ENCODE measurements at regions not wholly inside any gene's neighbourhood (a gene's known extent, or its start where the extent isn't known, plus 50 kb on each side); places are given as distances from the start of the nearest gene placed in this dataset.

GRCh38 chr9:82673919-82674318 is 389.0 kb downstream of the RASEF start:
- Histone ChIP-seq H3K36me3 (ENCODE audit: control insufficient read depth, insufficient read depth, low read length) (no peaks in the 10 kb centered on the region), H3K4me3 (ENCODE audit: low read length) (no peak overlapping the region), H3K4me1 (ENCODE audit: control insufficient read depth, insufficient read depth, low read length) (no peaks in the 10 kb centered on the region), H3K9ac (ENCODE audit: low read length) (no peak overlapping the region), H3K27ac (ENCODE audit: low read depth, low read length) (no peak overlapping the region), H3K27me3 (ENCODE audit: control insufficient read depth, insufficient read depth, low read length) (no peaks in the 10 kb centered on the region)

GRCh38 chr9:82675102-82675501 is 387.8 kb downstream of the RASEF start:
- Histone ChIP-seq H3K36me3 (ENCODE audit: control insufficient read depth, insufficient read depth, low read length) (no peaks in the 10 kb centered on the region), H3K27ac (ENCODE audit: low read depth, low read length) (no peak overlapping the region), H3K9ac (ENCODE audit: low read length) (no peak overlapping the region), H3K4me3 (ENCODE audit: low read length) (no peak overlapping the region), H3K4me1 (ENCODE audit: control insufficient read depth, insufficient read depth, low read length) (no peaks in the 10 kb centered on the region), H3K27me3 (ENCODE audit: control insufficient read depth, insufficient read depth, low read length) (no peaks in the 10 kb centered on the region)

- H3K36me3 ChIP-seq (ENCODE audit: control insufficient read depth, insufficient read depth, low read length) = no peaks in the 10 kb centered on the region
- H3K9ac ChIP-seq (ENCODE audit: low read length) = no peak overlapping the region
- no peak overlapping the region for H3K4me3 ChIP-seq (ENCODE audit: low read length)
- no peaks in the 10 kb centered on the region for H3K4me1 ChIP-seq (ENCODE audit: control insufficient read depth, insufficient read depth, low read length)
- H3K27ac ChIP-seq (ENCODE audit: low read depth, low read length) = no peak overlapping the region
- H3K27me3 ChIP-seq (ENCODE audit: control insufficient read depth, insufficient read depth, low read length) = no peaks in the 10 kb centered on the region
These were observed 387.3 kb downstream of the RASEF start for GRCh38 chr9:82675605-82676004.

GRCh38 chr9:82677086-82677485 is 385.9 kb downstream of the RASEF start:
- Histone ChIP-seq H3K27ac (ENCODE audit: low read depth, low read length) (no peak overlapping the region), H3K36me3 (ENCODE audit: control insufficient read depth, insufficient read depth, low read length) (no peaks in the 10 kb centered on the region), H3K27me3 (ENCODE audit: control insufficient read depth, insufficient read depth, low read length) (no peaks in the 10 kb centered on the region), H3K4me1 (ENCODE audit: control insufficient read depth, insufficient read depth, low read length) (no peaks in the 10 kb centered on the region), H3K9ac (ENCODE audit: low read length) (no peak overlapping the region), H3K4me3 (ENCODE audit: low read length) (no peak overlapping the region)

GRCh38 chr9:82679472-82679871 is 383.5 kb downstream of the RASEF start:
- Histone ChIP-seq H3K27ac (ENCODE audit: low read depth, low read length) (no peak overlapping the region), H3K27me3 (ENCODE audit: control insufficient read depth, insufficient read depth, low read length) (no peaks in the 10 kb centered on the region), H3K9ac (ENCODE audit: low read length) (no peak overlapping the region), H3K4me1 (ENCODE audit: control insufficient read depth, insufficient read depth, low read length) (no peaks in the 10 kb centered on the region), H3K36me3 (ENCODE audit: control insufficient read depth, insufficient read depth, low read length) (no peaks in the 10 kb centered on the region), H3K4me3 (ENCODE audit: low read length) (no peak overlapping the region)

DNA sequence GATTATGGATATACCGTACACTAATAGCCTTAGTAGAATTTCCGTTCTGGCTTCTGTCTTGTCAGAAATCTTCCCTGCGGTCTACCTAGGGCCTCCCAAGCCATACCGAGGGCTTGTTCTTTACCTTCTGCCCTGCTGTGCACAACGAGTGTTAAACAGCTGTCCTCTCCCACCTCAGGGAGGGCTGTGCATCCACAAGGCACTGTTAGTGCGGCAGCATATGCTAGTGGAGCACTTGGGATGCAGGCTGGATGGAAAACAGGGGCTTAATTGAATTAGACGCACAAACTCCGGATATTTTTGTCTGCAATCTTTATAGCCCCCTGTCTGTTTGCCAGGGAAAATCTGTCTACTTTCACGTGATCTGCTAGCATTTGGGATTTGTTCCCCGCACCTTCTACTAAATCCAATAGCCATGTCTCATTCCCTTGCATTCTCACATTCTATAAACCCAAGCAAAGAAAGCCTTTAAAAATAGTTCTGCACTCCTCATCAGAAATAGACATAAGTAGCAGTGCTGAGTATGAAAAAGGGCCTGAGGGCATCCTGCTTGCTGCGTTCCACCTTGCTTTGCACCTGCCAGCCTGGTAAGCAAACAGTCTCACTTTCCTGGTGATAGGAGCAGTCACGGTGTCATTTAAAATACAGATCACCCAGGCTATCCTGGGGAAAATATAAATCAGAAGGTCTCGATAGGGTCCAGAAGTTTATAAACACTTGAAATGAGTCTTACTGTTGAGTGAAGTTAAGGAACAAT is 382.6 kb downstream of the RASEF start:
- Histone ChIP-seq H3K4me1 (ENCODE audit: control insufficient read depth, insufficient read depth, low read length) (no peaks in the 10 kb centered on the region), H3K27ac (ENCODE audit: low read depth, low read length) (no peak overlapping the region), H3K27me3 (ENCODE audit: control insufficient read depth, insufficient read depth, low read length) (no peaks in the 10 kb centered on the region), H3K4me3 (ENCODE audit: low read length) (no peak overlapping the region), H3K9ac (ENCODE audit: low read length) (no peak overlapping the region), H3K36me3 (ENCODE audit: control insufficient read depth, insufficient read depth, low read length) (no peaks in the 10 kb centered on the region)

DNA sequence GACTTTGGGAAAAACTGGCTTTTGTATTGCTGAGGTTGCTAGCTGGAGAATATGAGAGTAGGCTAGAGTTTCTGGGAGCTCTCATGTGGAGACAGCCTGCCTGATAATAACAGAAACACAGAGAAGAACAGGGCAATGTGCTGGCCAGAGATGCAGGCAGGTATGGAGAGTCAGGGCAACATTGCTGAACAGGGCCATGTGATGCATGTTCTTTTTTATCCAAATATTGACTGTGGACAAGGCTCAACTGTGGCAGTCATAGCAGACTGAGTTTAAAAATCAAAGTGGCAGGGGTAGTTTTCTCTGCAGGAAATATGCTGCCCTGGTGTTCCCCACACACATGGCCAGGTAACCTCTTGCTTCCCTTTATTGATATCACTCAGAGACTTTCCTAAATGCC is 381.1 kb downstream of the RASEF start:
- H3K27ac ChIP-seq (ENCODE audit: low read depth, low read length) = no peak overlapping the region
- no peaks in the 10 kb centered on the region for H3K4me1 ChIP-seq (ENCODE audit: control insufficient read depth, insufficient read depth, low read length)
- no peak overlapping the region for H3K9ac ChIP-seq (ENCODE audit: low read length)
- H3K27me3 ChIP-seq (ENCODE audit: control insufficient read depth, insufficient read depth, low read length) = no peaks in the 10 kb centered on the region
- H3K4me3 ChIP-seq (ENCODE audit: low read length) = no peak overlapping the region
- H3K36me3 ChIP-seq (ENCODE audit: control insufficient read depth, insufficient read depth, low read length) = no peaks in the 10 kb centered on the region

- no peaks in the 10 kb centered on the region for H3K27me3 ChIP-seq (ENCODE audit: control insufficient read depth, insufficient read depth, low read length)
- no peak overlapping the region for H3K9ac ChIP-seq (ENCODE audit: low read length)
- no peaks in the 10 kb centered on the region for H3K36me3 ChIP-seq (ENCODE audit: control insufficient read depth, insufficient read depth, low read length)
- H3K4me3 ChIP-seq (ENCODE audit: low read length) = no peak overlapping the region
- H3K27ac ChIP-seq (ENCODE audit: low read depth, low read length) = no peak overlapping the region
- H3K4me1 ChIP-seq (ENCODE audit: control insufficient read depth, insufficient read depth, low read length) = no peaks in the 10 kb centered on the region
These were observed 380.5 kb downstream of the RASEF start for GRCh38 chr9:82682431-82682830.

- Histone ChIP-seq H3K4me1 (ENCODE audit: control insufficient read depth, insufficient read depth, low read length) (no peaks in the 10 kb centered on the region), H3K27ac (ENCODE audit: low read depth, low read length) (no peak overlapping the region), H3K9ac (ENCODE audit: low read length) (no peak overlapping the region), H3K36me3 (ENCODE audit: control insufficient read depth, insufficient read depth, low read length) (no peaks in the 10 kb centered on the region), H3K4me3 (ENCODE audit: low read length) (no peak overlapping the region), H3K27me3 (ENCODE audit: control insufficient read depth, insufficient read depth, low read length) (no peaks in the 10 kb centered on the region)
These were observed 367.2 kb downstream of the RASEF start for GRCh38 chr9:82695704-82696103.

GRCh38 chr9:82706786-82707185 is 356.2 kb downstream of the RASEF start:
- Histone ChIP-seq H3K9ac (ENCODE audit: low read length) (no peak overlapping the region), H3K27me3 (ENCODE audit: control insufficient read depth, insufficient read depth, low read length) (no peaks in the 10 kb centered on the region), H3K4me3 (ENCODE audit: low read length) (no peak overlapping the region), H3K4me1 (ENCODE audit: control insufficient read depth, insufficient read depth, low read length) (no peaks in the 10 kb centered on the region), H3K36me3 (ENCODE audit: control insufficient read depth, insufficient read depth, low read length) (no peaks in the 10 kb centered on the region), H3K27ac (ENCODE audit: low read depth, low read length) (no peak overlapping the region)

- Histone ChIP-seq H3K4me3 (ENCODE audit: low read length) (no peak overlapping the region), H3K27ac (ENCODE audit: low read depth, low read length) (no peak overlapping the region), H3K9ac (ENCODE audit: low read length) (no peak overlapping the region), H3K27me3 (ENCODE audit: control insufficient read depth, insufficient read depth, low read length) (no peaks in the 10 kb centered on the region), H3K4me1 (ENCODE audit: control insufficient read depth, insufficient read depth, low read length) (no peaks in the 10 kb centered on the region), H3K36me3 (ENCODE audit: control insufficient read depth, insufficient read depth, low read length) (no peaks in the 10 kb centered on the region)
These were observed 346.1 kb downstream of the RASEF start for GRCh38 chr9:82716821-82717220.

GRCh38 chr9:82720515-82720914 is 342.4 kb downstream of the RASEF start:
- no peak overlapping the region for H3K27ac ChIP-seq (ENCODE audit: low read depth, low read length)
- no peak overlapping the region for H3K4me3 ChIP-seq (ENCODE audit: low read length)
- H3K27me3 ChIP-seq (ENCODE audit: control insufficient read depth, insufficient read depth, low read length) = no peaks in the 10 kb centered on the region
- no peaks in the 10 kb centered on the region for H3K36me3 ChIP-seq (ENCODE audit: control insufficient read depth, insufficient read depth, low read length)
- H3K4me1 ChIP-seq (ENCODE audit: control insufficient read depth, insufficient read depth, low read length) = no peaks in the 10 kb centered on the region
- no peak overlapping the region for H3K9ac ChIP-seq (ENCODE audit: low read length)

DNA sequence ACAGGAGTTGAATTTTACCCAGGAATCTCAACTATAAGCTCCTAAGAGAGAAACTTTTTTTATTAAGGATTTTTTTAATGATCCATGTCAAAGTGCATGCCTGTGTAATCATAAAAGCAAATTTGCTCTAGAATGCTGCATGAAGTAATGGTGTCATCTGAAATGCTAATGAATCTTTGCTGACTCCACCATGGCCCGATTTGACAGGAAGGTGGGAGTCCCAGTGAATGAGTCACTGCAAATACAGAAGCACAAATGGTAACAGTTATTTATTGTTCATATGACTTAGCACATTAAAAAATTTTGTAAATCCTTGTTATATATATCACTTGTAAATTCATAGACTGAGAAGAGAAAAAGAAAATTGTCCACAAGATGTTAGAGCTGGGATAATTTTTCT is 341.3 kb downstream of the RASEF start:
- no peak overlapping the region for H3K27ac ChIP-seq (ENCODE audit: low read depth, low read length)
- no peak overlapping the region for H3K4me3 ChIP-seq (ENCODE audit: low read length)
- H3K9ac ChIP-seq (ENCODE audit: low read length) = no peak overlapping the region
- H3K27me3 ChIP-seq (ENCODE audit: control insufficient read depth, insufficient read depth, low read length) = no peaks in the 10 kb centered on the region
- no peaks in the 10 kb centered on the region for H3K36me3 ChIP-seq (ENCODE audit: control insufficient read depth, insufficient read depth, low read length)
- H3K4me1 ChIP-seq (ENCODE audit: control insufficient read depth, insufficient read depth, low read length) = no peaks in the 10 kb centered on the region

All from rectal smooth muscle tissue (tissue), 1 donor.